Stimulated activated naive CD8-positive, alpha-beta T cell treated with anti-CD3 and anti-CD28 coated beads, Interleukin-15, Interleukin-2, amounts not matched to agents 100 ng/mL and 50 ng/mL, for 24 hours (primary cell): ENCODE measurements at regions not wholly inside any gene's neighbourhood (a gene's known extent, or its start where the extent isn't known, plus 50 kb on each side); places are given as distances from the start of the nearest gene placed in this dataset.
"Not testable (repeated sequence)": the region's sequence is repeated elsewhere in the genome, so short reads cannot be mapped to it uniquely, and the experiment has no call there.

Source experiments
- H3K27ac Mint-ChIP-seq: one replicate; pipeline ENCODE4 v1.8.0; 2021; ENCODE audit warnings: mild to moderate bottlenecking, mixed read lengths
- H3K27me3 Mint-ChIP-seq: one replicate; pipeline ENCODE4 v1.8.0; 2021; ENCODE audit warnings: mixed read lengths
- H3K36me3 Mint-ChIP-seq: one replicate; pipeline ENCODE4 v1.8.0; 2021; ENCODE audit warnings: low read depth, mixed read lengths
- H3K4me1 Mint-ChIP-seq: one replicate; pipeline ENCODE4 v1.8.0; 2021; ENCODE audit warnings: low read depth, mixed read lengths
- H3K4me3 Mint-ChIP-seq: one replicate; pipeline ENCODE4 v1.8.0; 2021; ENCODE audit warnings: mild to moderate bottlenecking, mixed read lengths
- H3K9me3 Mint-ChIP-seq: one replicate; pipeline ENCODE4 v1.8.0; 2021; ENCODE audit warnings: mixed read lengths

DNA sequence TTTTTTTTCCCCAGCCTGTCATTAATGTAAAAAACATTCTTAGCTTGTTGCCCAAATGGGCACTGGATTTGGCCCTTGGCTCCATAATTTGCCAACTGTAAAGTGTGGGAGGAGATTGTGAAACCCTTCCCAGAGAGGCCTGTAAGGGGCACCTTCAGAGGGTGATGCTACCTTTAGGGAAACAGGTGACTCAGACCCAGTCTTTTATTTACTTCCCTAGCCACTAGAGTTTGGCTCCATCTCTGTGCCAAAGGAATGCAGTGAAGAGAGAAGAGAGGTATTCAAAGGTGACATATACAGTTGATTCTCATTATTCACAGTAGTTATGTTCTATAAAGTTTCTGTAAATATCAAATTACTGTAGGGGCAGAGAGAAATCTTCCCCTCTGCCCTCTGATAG lies 189.6 kb downstream of the SPATA31A1 start:
- not testable (repeated sequence) for H3K27ac Mint-ChIP-seq, H3K27me3 Mint-ChIP-seq

DNA sequence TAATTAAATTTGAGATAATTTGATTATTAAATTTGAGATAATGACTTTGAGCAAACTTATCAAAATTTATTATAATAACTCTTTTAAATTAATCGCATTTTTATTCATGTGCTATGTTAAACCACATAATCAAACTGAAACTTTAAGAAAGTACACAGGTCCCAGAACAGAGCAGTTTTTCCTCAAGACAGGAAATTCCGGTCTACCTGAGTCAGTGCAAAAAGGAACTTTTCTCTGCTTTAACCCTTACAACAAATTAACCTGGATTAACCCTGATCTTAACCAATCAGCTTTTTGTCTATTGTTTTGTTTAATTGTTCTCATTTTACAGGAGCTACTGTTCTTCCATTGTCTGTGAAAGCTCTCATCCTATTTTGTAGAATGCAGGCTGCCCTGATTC lies 195.1 kb downstream of the SPATA31A1 start:
- H3K4me3 Mint-ChIP-seq, H3K9me3 Mint-ChIP-seq, H3K27ac Mint-ChIP-seq, H3K27me3 Mint-ChIP-seq, H3K36me3 Mint-ChIP-seq, H3K4me1 Mint-ChIP-seq: not testable (repeated sequence)

More for the DNA sequence above, 189.6 kb downstream of the SPATA31A1 start:
- H3K4me3 Mint-ChIP-seq, H3K36me3 Mint-ChIP-seq, H3K4me1 Mint-ChIP-seq, H3K9me3 Mint-ChIP-seq: not testable (repeated sequence)

DNA sequence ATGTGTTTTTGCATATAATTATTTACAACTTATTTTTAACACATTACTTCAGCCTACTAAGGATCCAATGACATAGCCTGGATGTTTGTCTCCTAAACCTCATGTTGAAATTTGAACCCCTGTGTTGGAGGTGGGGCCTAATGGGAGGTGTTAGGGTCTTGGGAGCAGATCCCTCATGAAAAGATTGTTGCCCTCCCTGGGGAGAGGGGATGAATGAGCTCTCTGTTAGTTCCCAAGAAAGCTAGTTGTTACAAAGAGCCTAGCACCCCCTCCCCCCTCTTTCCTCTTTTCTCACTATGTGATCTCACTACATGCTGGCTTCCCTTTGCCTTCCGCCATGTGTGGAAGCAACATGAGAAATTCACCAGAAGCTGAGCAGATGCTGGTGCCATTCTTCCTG lies 196.1 kb downstream of the SPATA31A1 start:
- H3K4me1 Mint-ChIP-seq, H3K36me3 Mint-ChIP-seq, H3K9me3 Mint-ChIP-seq, H3K4me3 Mint-ChIP-seq, H3K27ac Mint-ChIP-seq, H3K27me3 Mint-ChIP-seq: not testable (repeated sequence)

DNA sequence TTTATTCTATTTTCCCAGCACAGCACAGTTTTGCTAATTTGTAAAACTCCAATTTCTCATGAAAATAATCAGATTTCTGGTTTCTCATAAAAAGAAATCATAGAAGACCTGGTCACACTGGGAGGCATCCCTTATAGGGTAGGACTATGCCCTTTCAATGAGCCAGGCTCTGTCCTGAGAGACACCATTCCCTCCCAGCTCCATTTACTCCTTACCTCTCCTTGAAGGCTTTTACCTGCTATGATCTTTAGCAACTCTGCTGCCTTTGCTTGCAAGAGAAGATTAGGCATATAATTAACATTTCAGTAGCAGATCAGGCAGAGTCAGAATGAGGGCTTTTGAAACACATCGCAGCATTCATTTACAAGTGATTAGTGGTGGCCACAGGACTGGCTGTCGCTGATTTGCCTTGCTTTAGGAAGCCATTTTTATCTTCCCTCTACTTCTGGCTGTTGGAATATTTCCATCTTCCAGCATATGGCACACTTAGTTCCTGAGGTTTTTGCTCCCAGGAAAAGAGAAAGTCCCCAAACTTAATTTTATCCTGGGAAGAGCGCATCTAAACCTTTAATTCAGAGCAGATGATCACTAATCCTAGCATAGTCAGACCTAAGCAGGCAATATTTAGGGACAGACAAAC lies 196.9 kb downstream of the SPATA31A1 start:
- not testable (repeated sequence) for H3K4me3 Mint-ChIP-seq, H3K27me3 Mint-ChIP-seq, H3K27ac Mint-ChIP-seq, H3K36me3 Mint-ChIP-seq, H3K9me3 Mint-ChIP-seq, H3K4me1 Mint-ChIP-seq

DNA sequence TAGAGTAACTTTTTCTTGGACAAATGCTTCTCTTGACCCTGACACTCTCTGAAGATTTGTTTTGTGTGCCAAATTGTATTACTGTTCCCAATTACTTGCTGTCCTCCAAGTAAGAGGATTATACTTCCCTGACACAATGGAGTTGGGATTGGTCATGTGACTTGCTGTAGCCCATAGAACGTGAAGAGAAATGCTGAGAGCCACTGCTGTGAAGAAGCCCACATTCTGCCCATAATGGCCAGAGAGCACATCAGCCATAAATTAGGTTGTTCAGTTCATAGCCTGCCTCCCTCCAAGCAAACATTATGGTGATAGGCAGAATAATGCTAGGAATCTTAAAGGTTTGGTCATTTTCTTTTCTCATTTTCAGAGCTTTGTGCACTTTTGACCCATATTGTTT lies 198.9 kb downstream of the SPATA31A1 start:
- not testable (repeated sequence) for H3K4me3 Mint-ChIP-seq

DNA sequence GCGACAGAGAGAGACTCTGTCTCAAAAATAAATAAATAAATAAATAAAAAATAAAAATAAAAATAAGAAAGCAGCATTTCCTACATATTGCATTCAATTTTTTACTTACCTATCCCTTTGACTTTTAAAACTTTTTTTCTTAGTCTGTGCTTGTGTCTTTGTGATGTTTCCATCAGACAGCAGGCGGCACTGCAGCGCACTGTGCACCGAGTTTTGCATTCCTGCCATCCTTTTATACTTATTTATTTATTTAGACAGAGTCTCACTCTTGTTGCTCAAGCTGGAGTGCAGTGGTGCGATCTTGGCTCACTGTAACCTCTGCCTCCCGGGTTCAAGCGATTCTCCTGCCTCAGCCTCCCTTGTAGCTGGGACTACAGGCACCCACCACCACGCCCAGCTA lies 203.9 kb downstream of the SPATA31A1 start:
- not testable (repeated sequence) for H3K27me3 Mint-ChIP-seq, H3K27ac Mint-ChIP-seq, H3K4me1 Mint-ChIP-seq, H3K4me3 Mint-ChIP-seq, H3K36me3 Mint-ChIP-seq, H3K9me3 Mint-ChIP-seq

More for the DNA sequence above, 198.9 kb downstream of the SPATA31A1 start:
- H3K27me3 Mint-ChIP-seq, H3K9me3 Mint-ChIP-seq, H3K4me1 Mint-ChIP-seq, H3K27ac Mint-ChIP-seq, H3K36me3 Mint-ChIP-seq: not testable (repeated sequence)

DNA sequence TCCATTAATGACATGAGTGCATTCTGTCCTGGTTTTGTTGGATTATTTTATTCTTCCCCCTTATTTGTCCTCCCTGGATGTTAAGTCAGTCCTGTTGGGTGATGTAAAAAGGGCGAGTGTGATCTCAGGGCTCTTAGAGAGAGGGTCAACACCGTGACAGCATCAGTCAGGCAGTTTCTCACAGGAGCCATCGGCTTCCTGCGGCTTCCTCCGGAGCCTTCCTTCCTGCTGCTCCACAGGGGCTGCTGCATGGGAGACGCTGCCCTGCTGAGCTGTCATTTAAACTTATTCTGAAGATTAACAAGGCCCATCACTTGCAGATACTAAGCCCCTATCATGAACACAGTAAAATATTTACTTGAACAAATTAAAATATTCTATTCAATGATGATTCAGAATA lies 211.3 kb downstream of the SPATA31A1 start:
- H3K27me3 Mint-ChIP-seq, H3K4me3 Mint-ChIP-seq, H3K9me3 Mint-ChIP-seq, H3K27ac Mint-ChIP-seq, H3K36me3 Mint-ChIP-seq, H3K4me1 Mint-ChIP-seq: not testable (repeated sequence)

DNA sequence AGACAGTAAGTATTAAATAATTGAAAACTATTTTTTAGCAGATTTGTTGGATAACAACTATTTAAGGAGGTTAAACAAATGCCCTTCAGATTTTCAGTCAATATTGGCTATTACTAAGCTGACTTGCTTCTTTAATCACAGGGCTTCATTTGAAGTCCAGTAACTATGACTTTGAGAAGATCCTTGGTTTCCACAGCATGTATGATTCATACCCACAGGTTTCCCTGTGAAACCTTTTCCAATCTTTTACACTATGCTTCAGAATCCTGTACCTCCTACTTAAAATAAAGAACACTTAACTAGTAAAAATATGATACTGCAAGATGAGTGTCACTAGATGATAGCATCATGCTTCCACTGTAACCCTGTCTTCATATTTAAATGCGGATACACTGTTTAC lies 211.9 kb downstream of the SPATA31A1 start:
- not testable (repeated sequence) for H3K27me3 Mint-ChIP-seq, H3K27ac Mint-ChIP-seq, H3K4me1 Mint-ChIP-seq, H3K9me3 Mint-ChIP-seq, H3K36me3 Mint-ChIP-seq, H3K4me3 Mint-ChIP-seq

DNA sequence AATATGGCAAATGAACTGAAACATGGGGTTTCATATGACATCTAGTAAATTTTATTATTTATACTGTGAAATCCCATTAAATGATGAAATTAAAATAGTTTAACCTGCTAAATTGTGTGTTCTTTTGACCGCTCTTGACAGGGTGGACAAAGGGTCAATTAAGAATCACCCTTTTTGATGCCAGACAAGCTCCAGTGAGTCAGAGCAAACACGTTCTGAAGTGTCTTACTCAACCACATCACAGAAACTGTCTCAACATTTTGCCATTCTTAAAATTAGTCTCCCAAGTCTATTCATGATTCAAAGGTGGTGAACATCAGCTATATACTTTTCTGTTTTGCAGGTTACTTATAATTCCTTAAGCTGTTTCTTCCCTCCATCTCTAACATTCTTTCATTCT lies 213.4 kb downstream of the SPATA31A1 start:
- not testable (repeated sequence) for H3K4me3 Mint-ChIP-seq, H3K27me3 Mint-ChIP-seq, H3K27ac Mint-ChIP-seq, H3K9me3 Mint-ChIP-seq, H3K4me1 Mint-ChIP-seq, H3K36me3 Mint-ChIP-seq

DNA sequence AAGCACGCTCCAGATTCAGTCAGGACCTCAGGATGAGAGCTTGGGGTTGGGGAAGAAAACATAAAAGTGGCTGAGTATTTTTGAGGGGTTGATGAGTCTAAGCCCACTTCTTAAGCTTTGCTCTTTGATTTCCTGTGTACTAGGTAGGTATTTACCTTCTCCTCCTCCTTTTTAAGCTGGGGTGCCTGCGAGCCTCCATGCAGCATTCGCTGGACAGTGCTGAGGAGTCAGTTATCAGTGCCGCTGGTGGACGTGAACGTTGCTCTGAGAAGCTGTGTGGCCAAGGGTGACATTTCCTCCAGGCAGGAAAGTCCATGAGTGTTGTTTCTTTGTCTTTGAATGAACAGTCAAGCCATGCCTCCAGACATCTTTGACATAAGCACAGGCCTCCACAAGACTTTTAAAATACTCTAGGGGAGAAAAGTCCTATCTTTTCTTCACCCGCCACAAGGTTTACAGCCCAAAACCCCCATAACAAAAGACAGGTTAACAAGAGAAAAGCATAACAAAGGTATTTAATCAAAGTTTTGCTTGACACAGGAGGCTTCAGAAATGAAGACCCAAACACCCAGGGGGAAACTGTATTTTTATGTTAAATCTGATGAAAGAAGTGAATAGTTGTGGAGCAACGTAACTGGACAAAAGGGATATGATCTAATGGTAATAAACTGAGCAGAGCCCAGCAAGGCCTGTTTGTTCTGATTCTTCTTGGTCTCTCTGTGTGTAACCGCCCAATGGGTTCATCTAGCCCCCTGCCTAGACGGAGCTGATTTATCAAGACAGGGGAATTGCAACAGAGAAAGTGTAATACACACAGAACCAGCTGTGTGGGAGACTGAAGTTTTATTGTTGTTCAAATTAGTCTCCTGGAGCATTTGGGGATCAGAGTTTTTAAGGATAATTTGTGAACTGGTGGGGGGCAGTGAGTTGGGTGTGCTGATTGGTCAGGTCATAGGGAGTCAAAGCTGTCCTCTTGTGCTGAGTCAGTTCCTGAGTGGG lies 217.9 kb downstream of the SPATA31A1 start:
- H3K9me3 Mint-ChIP-seq, H3K4me3 Mint-ChIP-seq, H3K27ac Mint-ChIP-seq, H3K4me1 Mint-ChIP-seq, H3K36me3 Mint-ChIP-seq, H3K27me3 Mint-ChIP-seq: not testable (repeated sequence)

DNA sequence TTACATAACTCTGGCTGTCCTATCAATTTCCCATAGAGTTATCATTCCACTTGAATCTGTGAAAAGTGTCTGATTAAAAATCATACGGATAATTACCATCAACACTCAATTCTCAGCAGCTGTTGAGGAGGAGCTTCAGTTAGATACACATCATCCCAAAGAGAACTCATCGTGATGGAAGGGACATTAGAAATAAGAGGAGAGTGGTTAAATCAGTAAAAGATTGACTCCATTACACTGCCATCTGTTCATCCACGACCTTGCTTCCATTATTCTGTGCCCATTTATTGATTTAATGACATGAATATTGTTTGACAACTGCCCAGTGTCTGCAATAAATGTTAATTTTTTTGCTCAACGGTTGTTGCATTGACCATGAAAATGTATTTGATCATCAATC lies 223.5 kb downstream of the SPATA31A1 start:
- H3K9me3 Mint-ChIP-seq, H3K4me3 Mint-ChIP-seq, H3K4me1 Mint-ChIP-seq, H3K27me3 Mint-ChIP-seq, H3K27ac Mint-ChIP-seq, H3K36me3 Mint-ChIP-seq: not testable (repeated sequence)

DNA sequence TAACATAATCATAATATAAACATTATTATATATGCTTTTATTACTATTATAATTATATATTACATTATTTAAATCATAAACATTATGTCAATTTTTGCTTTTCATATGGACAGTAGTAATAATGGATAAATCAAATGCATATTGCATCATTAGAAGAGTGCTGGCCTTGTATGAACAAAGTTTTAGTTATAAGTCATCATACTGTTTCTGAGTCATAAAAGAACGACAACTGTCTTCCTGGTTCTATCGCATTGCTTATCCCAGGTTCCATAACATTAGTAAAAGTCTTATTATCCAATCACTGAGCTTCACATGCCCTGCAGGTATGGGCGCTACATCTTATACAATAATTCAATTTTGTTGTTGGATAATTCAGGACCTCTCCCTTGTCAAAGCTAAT lies 225.8 kb downstream of the SPATA31A1 start:
- H3K36me3 Mint-ChIP-seq, H3K4me3 Mint-ChIP-seq, H3K9me3 Mint-ChIP-seq, H3K27me3 Mint-ChIP-seq, H3K4me1 Mint-ChIP-seq, H3K27ac Mint-ChIP-seq: not testable (repeated sequence)

DNA sequence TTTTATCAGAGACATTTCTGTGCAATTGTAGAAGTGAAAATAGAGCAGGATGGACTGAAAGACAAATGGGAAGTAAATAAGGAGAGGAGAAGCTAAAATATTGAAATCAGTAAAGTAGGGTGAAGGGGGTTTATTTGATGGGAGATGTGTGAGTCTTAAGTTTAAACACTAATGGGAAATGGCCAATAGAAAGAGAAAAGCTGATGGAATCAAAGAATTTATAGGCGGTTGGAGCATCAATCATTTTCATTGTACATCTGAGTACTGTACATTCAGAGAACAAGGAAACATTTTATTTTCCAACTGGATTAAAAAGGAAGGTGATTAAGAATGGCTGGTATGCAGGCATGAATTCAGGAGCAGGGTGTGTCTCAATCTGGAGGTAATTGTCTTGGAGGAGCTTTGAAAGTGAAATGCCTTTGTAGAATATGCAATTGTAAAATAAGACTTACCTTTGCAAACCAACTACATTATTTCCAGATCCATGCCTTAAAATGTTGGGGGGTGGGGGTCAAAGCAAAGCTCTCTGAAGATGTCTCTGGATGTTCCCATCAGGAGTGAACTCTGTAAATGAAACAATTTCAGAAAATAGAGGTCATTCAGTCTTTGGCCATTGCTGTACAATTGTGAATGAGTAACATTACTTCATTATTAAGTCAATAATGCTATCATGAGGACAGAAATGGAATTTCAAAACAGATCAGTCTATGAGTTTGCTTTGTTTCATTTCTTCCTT lies 227.4 kb downstream of the SPATA31A1 start:
- not testable (repeated sequence) for H3K36me3 Mint-ChIP-seq, H3K4me1 Mint-ChIP-seq, H3K27me3 Mint-ChIP-seq, H3K4me3 Mint-ChIP-seq, H3K27ac Mint-ChIP-seq, H3K9me3 Mint-ChIP-seq

DNA sequence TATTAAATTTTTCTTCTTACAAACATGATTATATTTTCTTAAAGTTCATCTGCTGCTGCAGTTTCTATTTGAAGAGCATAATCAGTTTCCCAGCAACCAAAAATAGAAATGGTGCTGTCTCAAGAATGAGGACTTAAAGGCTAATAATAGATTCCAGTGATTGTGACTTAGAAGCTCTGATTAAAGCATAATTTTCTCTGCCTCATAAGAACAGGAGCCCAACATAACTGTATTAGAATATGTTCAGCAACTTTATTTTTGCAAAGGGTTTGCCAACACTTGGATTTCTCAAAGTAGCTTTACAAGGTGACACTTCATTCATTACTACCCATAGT lies 227.9 kb downstream of the SPATA31A1 start:
- H3K27ac Mint-ChIP-seq, H3K9me3 Mint-ChIP-seq, H3K36me3 Mint-ChIP-seq, H3K4me1 Mint-ChIP-seq, H3K27me3 Mint-ChIP-seq, H3K4me3 Mint-ChIP-seq: not testable (repeated sequence)

DNA sequence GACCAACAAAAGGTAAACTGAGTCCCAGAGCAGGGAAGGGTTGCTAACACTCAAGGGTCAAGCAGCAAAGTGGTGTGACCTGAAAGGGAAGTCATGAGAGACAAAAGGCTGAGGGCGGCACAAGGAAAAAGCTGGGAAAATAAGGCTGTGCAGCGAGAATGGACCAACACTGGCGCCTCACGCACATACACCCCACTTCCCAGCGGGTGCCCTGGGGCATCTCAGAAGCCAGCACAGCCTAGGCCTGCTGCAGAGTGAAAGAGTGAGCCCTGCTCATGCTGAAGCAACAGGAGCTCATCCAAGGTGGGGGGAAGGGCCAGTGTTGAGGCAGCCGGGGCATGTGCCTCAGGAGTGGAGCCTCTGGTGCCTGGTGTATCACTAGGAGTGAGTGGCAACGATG lies 229.8 kb downstream of the SPATA31A1 start:
- H3K27me3 Mint-ChIP-seq, H3K4me1 Mint-ChIP-seq, H3K36me3 Mint-ChIP-seq, H3K27ac Mint-ChIP-seq, H3K9me3 Mint-ChIP-seq, H3K4me3 Mint-ChIP-seq: not testable (repeated sequence)
